Dermis blood vessel endothelial cell (primary cell): ENCODE measurements at regions not wholly inside any gene's neighbourhood (a gene's known extent, or its start where the extent isn't known, plus 50 kb on each side); places are given as distances from the start of the nearest gene placed in this dataset.
"Not testable (repeated sequence)": the region's sequence is repeated elsewhere in the genome, so short reads cannot be mapped to it uniquely, and the experiment has no call there.

Experiments
- DNase-seq: peaks from one replicate; pipeline ENCODE4 v3.0.0; 2010

- DNase-seq = no peak
Measured at GRCh38 chr2:185522472-185522871, 216.1 kb upstream of the FSIP2 start.

- not testable (repeated sequence) for DNase-seq
Measured at GRCh38 chr2:185524242-185524641, 214.4 kb upstream of the FSIP2 start.

GRCh38 chr2:185526161-185526560, 212.4 kb upstream of the FSIP2 start:
- no peak for DNase-seq

- DNase-seq = no peak
Measured at GRCh38 chr2:185531721-185532120, 206.9 kb upstream of the FSIP2 start.

- no peak for DNase-seq
Measured at GRCh38 chr2:185537689-185538088, 200.9 kb upstream of the FSIP2 start.

GRCh38 chr2:185567196-185567595, 171.4 kb upstream of the FSIP2 start:
- no peak for DNase-seq

GRCh38 chr2:185567940-185568339, 170.7 kb upstream of the FSIP2 start:
- DNase-seq = no peak

- DNase-seq = no peak
Measured at GRCh38 chr2:185578322-185578721, 160.3 kb upstream of the FSIP2 start.

- DNase-seq = no peak
Measured at GRCh38 chr2:185583058-185583816, 155.4 kb upstream of the FSIP2 start.

GRCh38 chr2:185585165-185585564, 153.4 kb upstream of the FSIP2 start:
- DNase-seq = not testable (repeated sequence)

GRCh38 chr2:185591276-185591675, 147.3 kb upstream of the FSIP2 start:
- DNase-seq = not testable (repeated sequence)

GRCh38 chr2:185607945-185608344, 130.7 kb upstream of the FSIP2 start:
- DNase-seq = no peak

- DNase-seq = no peak
Measured at GRCh38 chr2:185608799-185609198, 129.8 kb upstream of the FSIP2 start.

GRCh38 chr2:185610301-185610700, 128.3 kb upstream of the FSIP2 start:
- no peak for DNase-seq

GRCh38 chr2:185618625-185619024, 120.0 kb upstream of the FSIP2 start:
- DNase-seq = no peak

- no peak for DNase-seq
Measured at GRCh38 chr2:185625604-185626003, 113.0 kb upstream of the FSIP2 start.

- no peak for DNase-seq
Measured at GRCh38 chr2:185628985-185629384, 109.6 kb upstream of the FSIP2 start.

- no peak for DNase-seq
Measured at GRCh38 chr2:185633621-185634020, 105.0 kb upstream of the FSIP2 start.

GRCh38 chr2:185638771-185639170, 99.8 kb upstream of the FSIP2 start:
- no peak for DNase-seq

GRCh38 chr2:185640588-185640987, 98.0 kb upstream of the FSIP2 start:
- no peak for DNase-seq

- no peak for DNase-seq
Measured at GRCh38 chr2:185643434-185643833, 95.2 kb upstream of the FSIP2 start.

- no peak for DNase-seq
Measured at GRCh38 chr2:185644828-185645227, 93.8 kb upstream of the FSIP2 start.

- DNase-seq = no peak
Measured at GRCh38 chr2:185645529-185645928, 93.1 kb upstream of the FSIP2 start.

- DNase-seq = no peak
Measured at GRCh38 chr2:185658750-185659149, 79.9 kb upstream of the FSIP2 start.

GRCh38 chr2:185663811-185664210, 74.8 kb upstream of the FSIP2 start:
- DNase-seq = no peak
